ENCODE measurements at regions not wholly inside any gene's neighbourhood (a gene's known extent, or its start where the extent isn't known, plus 50 kb on each side); places are given as distances from the start of the nearest gene placed in this dataset.
A peak's percentile ranks its signal among the peaks of the same experiment; 100 is the strongest.

- Histone ChIP-seq H3K27me3 (ENCODE audit: low read depth, low read length) (no peaks in the 10 kb centered on the region), H3K27ac (ENCODE audit: low read length) (no peak overlapping the region), H3K9me3 (ENCODE audit: control insufficient read depth in 1 of 2, low read length in 2 of 2) (no peaks in the 10 kb centered on the region), H3K4me3 (ENCODE audit: low read depth in 1 of 2, low read length in 2 of 2) (no peak overlapping the region), H3K4me1 (ENCODE audit: control insufficient read depth in 1 of 2, insufficient read depth in 2 of 2, low read length in 2 of 2) (no peaks in the 10 kb centered on the region), H3K36me3 (ENCODE audit: control insufficient read depth in 1 of 2, insufficient read depth in 2 of 2, low read length in 2 of 2) (no peaks in the 10 kb centered on the region)
These were observed 124.5 kb downstream of the KCTD15 start for GRCh38 chr19:33921165-33921564.

GRCh38 chr19:33926306-33926705 is 129.6 kb downstream of the KCTD15 start:
- no peaks in the 10 kb centered on the region for H3K36me3 ChIP-seq (ENCODE audit: control insufficient read depth in 1 of 2, insufficient read depth in 2 of 2, low read length in 2 of 2)
- H3K27me3 ChIP-seq (ENCODE audit: low read depth, low read length): no peaks in the 10 kb centered on the region
- no peak overlapping the region for H3K4me3 ChIP-seq (ENCODE audit: low read depth in 1 of 2, low read length in 2 of 2)
- H3K4me1 ChIP-seq (ENCODE audit: control insufficient read depth in 1 of 2, insufficient read depth in 2 of 2, low read length in 2 of 2): no peaks in the 10 kb centered on the region
- H3K9me3 ChIP-seq (ENCODE audit: control insufficient read depth in 1 of 2, low read length in 2 of 2): no peaks in the 10 kb centered on the region
- no peak overlapping the region for H3K27ac ChIP-seq (ENCODE audit: low read length)

GRCh38 chr19:33927789-33928457 is 131.3 kb downstream of the KCTD15 start:
- Histone ChIP-seq H3K9me3 (ENCODE audit: control insufficient read depth in 1 of 2, low read length in 2 of 2) (no peaks in the 10 kb centered on the region), H3K36me3 (ENCODE audit: control insufficient read depth in 1 of 2, insufficient read depth in 2 of 2, low read length in 2 of 2) (no peaks in the 10 kb centered on the region), H3K4me3 (ENCODE audit: low read depth in 1 of 2, low read length in 2 of 2) (no peak overlapping the region), H3K27ac (ENCODE audit: low read length) (no peak overlapping the region), H3K27me3 (ENCODE audit: low read depth, low read length) (no peaks in the 10 kb centered on the region), H3K4me1 (ENCODE audit: control insufficient read depth in 1 of 2, insufficient read depth in 2 of 2, low read length in 2 of 2) (no peaks in the 10 kb centered on the region)

GRCh38 chr19:33928458-33928950 is 131.8 kb downstream of the KCTD15 start:
- no peaks in the 10 kb centered on the region for H3K27me3 ChIP-seq (ENCODE audit: low read depth, low read length)
- H3K9me3 ChIP-seq (ENCODE audit: control insufficient read depth in 1 of 2, low read length in 2 of 2): peaks cover 0 to 2% of the 10 kb centered on the region in 2 donors
- no peak overlapping the region for H3K27ac ChIP-seq (ENCODE audit: low read length)
- H3K36me3 ChIP-seq (ENCODE audit: control insufficient read depth in 1 of 2, insufficient read depth in 2 of 2, low read length in 2 of 2): no peaks in the 10 kb centered on the region
- H3K4me3 ChIP-seq (ENCODE audit: low read depth in 1 of 2, low read length in 2 of 2): no peak overlapping the region
- no peaks in the 10 kb centered on the region for H3K4me1 ChIP-seq (ENCODE audit: control insufficient read depth in 1 of 2, insufficient read depth in 2 of 2, low read length in 2 of 2)

- Histone ChIP-seq H3K9me3 (ENCODE audit: control insufficient read depth in 1 of 2, low read length in 2 of 2) (peaks cover 7 to 18% of the 10 kb centered on the region in 2 donors), H3K36me3 (ENCODE audit: control insufficient read depth in 1 of 2, insufficient read depth in 2 of 2, low read length in 2 of 2) (no peaks in the 10 kb centered on the region)
These were observed 137.3 kb downstream of the KCTD15 start for GRCh38 chr19:33933931-33934330.

GRCh38 chr19:33938821-33939220 is 142.2 kb downstream of the KCTD15 start:
- H3K27me3 ChIP-seq (ENCODE audit: low read depth, low read length): no peaks in the 10 kb centered on the region
- peaks cover 7 to 13% of the 10 kb centered on the region in 2 donors for H3K9me3 ChIP-seq (ENCODE audit: control insufficient read depth in 1 of 2, low read length in 2 of 2)
- no peaks in the 10 kb centered on the region for H3K4me1 ChIP-seq (ENCODE audit: control insufficient read depth in 1 of 2, insufficient read depth in 2 of 2, low read length in 2 of 2)
- no peaks in the 10 kb centered on the region for H3K36me3 ChIP-seq (ENCODE audit: control insufficient read depth in 1 of 2, insufficient read depth in 2 of 2, low read length in 2 of 2)
- no peak overlapping the region for H3K27ac ChIP-seq (ENCODE audit: low read length)
- no peak overlapping the region for H3K4me3 ChIP-seq (ENCODE audit: low read depth in 1 of 2, low read length in 2 of 2)

More at GRCh38 chr19:33933931-33934330, 137.3 kb downstream of the KCTD15 start:
- H3K4me3 ChIP-seq (ENCODE audit: low read depth in 1 of 2, low read length in 2 of 2): peak overlapping the region in 1 of 2 donors; percentile 3
- no peaks in the 10 kb centered on the region for H3K4me1 ChIP-seq (ENCODE audit: control insufficient read depth in 1 of 2, insufficient read depth in 2 of 2, low read length in 2 of 2)
- H3K27ac ChIP-seq (ENCODE audit: low read length): no peak overlapping the region
- no peaks in the 10 kb centered on the region for H3K27me3 ChIP-seq (ENCODE audit: low read depth, low read length)

- no peaks in the 10 kb centered on the region for H3K36me3 ChIP-seq (ENCODE audit: control insufficient read depth in 1 of 2, insufficient read depth in 2 of 2, low read length in 2 of 2)
- H3K27ac ChIP-seq (ENCODE audit: low read length): no peak overlapping the region
- H3K9me3 ChIP-seq (ENCODE audit: control insufficient read depth in 1 of 2, low read length in 2 of 2): no peaks in the 10 kb centered on the region
- no peaks in the 10 kb centered on the region for H3K4me1 ChIP-seq (ENCODE audit: control insufficient read depth in 1 of 2, insufficient read depth in 2 of 2, low read length in 2 of 2)
- H3K27me3 ChIP-seq (ENCODE audit: low read depth, low read length): no peaks in the 10 kb centered on the region
- H3K4me3 ChIP-seq (ENCODE audit: low read depth in 1 of 2, low read length in 2 of 2): no peak overlapping the region
These were observed 144.5 kb downstream of the KCTD15 start for GRCh38 chr19:33941133-33941532.

- Histone ChIP-seq H3K4me3 (ENCODE audit: low read depth in 1 of 2, low read length in 2 of 2) (no peak overlapping the region), H3K9me3 (ENCODE audit: control insufficient read depth in 1 of 2, low read length in 2 of 2) (no peaks in the 10 kb centered on the region), H3K27ac (ENCODE audit: low read length) (no peak overlapping the region), H3K4me1 (ENCODE audit: control insufficient read depth in 1 of 2, insufficient read depth in 2 of 2, low read length in 2 of 2) (no peaks in the 10 kb centered on the region), H3K27me3 (ENCODE audit: low read depth, low read length) (no peaks in the 10 kb centered on the region), H3K36me3 (ENCODE audit: control insufficient read depth in 1 of 2, insufficient read depth in 2 of 2, low read length in 2 of 2) (no peaks in the 10 kb centered on the region)
These were observed 150.0 kb downstream of the KCTD15 start for GRCh38 chr19:33946535-33947264.

- Histone ChIP-seq H3K27me3 (ENCODE audit: low read depth, low read length) (no peaks in the 10 kb centered on the region), H3K9me3 (ENCODE audit: control insufficient read depth in 1 of 2, low read length in 2 of 2) (no peaks in the 10 kb centered on the region), H3K36me3 (ENCODE audit: control insufficient read depth in 1 of 2, insufficient read depth in 2 of 2, low read length in 2 of 2) (no peaks in the 10 kb centered on the region), H3K4me1 (ENCODE audit: control insufficient read depth in 1 of 2, insufficient read depth in 2 of 2, low read length in 2 of 2) (no peaks in the 10 kb centered on the region), H3K4me3 (ENCODE audit: low read depth in 1 of 2, low read length in 2 of 2) (no peak overlapping the region), H3K27ac (ENCODE audit: low read length) (no peak overlapping the region)
These were observed 150.7 kb downstream of the KCTD15 start for GRCh38 chr19:33947265-33947964.

- H3K36me3 ChIP-seq (ENCODE audit: control insufficient read depth in 1 of 2, insufficient read depth in 2 of 2, low read length in 2 of 2): no peaks in the 10 kb centered on the region
- H3K27me3 ChIP-seq (ENCODE audit: low read depth, low read length): no peaks in the 10 kb centered on the region
- H3K27ac ChIP-seq (ENCODE audit: low read length): no peak overlapping the region
- H3K4me1 ChIP-seq (ENCODE audit: control insufficient read depth in 1 of 2, insufficient read depth in 2 of 2, low read length in 2 of 2): no peaks in the 10 kb centered on the region
- H3K4me3 ChIP-seq (ENCODE audit: low read depth in 1 of 2, low read length in 2 of 2): no peak overlapping the region
- no peaks in the 10 kb centered on the region for H3K9me3 ChIP-seq (ENCODE audit: control insufficient read depth in 1 of 2, low read length in 2 of 2)
These were observed 152.1 kb downstream of the KCTD15 start for GRCh38 chr19:33948651-33949335.
